Caco-2 (cell line): ENCODE measurements at regions not wholly inside any gene's neighbourhood (a gene's known extent, or its start where the extent isn't known, plus 50 kb on each side); places are given as distances from the start of the nearest gene placed in this dataset.

Experiments used
- BruUV-seq: library from RNA; stranded (reverse); fragments of 400-500 nt; replicated peaks from 2 replicates; lab custom pipeline; 2021; lab: Mats Ljungman, UMichigan
- CTCF ChIA-PET: fragments of 300-600 bp; sonication (Branson Sonifier 250); formaldehyde crosslinking; loops from one replicate; lab custom pipeline; 2022; ENCODE audit warnings: antibody characterized with exemption; lab: Charles Lee
- POLR2A ChIA-PET: fragments of 300-600 bp; sonication (Branson Sonifier 250); formaldehyde crosslinking; loops from one replicate; lab custom pipeline; 2022; ENCODE audit warnings: antibody characterized with exemption; lab: Charles Lee
- DNase-seq, 2 experiments: peaks; one replicate each; pipeline versions ENCODE4 v3.0.0 to v3.0.0-alpha.2; 2020 to 2022
- H3K27me3 ChIP-seq: replicated peaks from 2 replicates; pipeline ENCODE4 v1.6.0; 2011; ENCODE audit warnings: low read length; ENCODE audit not compliant: control insufficient read depth, insufficient read depth
- H3K36me3 ChIP-seq: 2 replicates; pipeline ENCODE4 v1.5.1; 2011; ENCODE audit warnings: low read length; ENCODE audit not compliant: control insufficient read depth, insufficient read depth
- H3K4me1 ChIP-seq: fragments of 250-450 bp; sonication (Bioruptor Pico); 2 replicates; pipeline ENCODE4 v1.5.1; 2020; ENCODE audit warnings: mild to moderate bottlenecking
- H3K4me3 ChIP-seq: 2 replicates; pipeline ENCODE4 v1.5.1; 2011; ENCODE audit warnings: low read depth, mild to moderate bottlenecking, control low read depth, low read length
- H3K9me3 ChIP-seq: fragments of 250-450 bp; sonication (Bioruptor Pico); 2 replicates; pipeline ENCODE4 v1.5.1; 2020; ENCODE audit warnings: mild to moderate bottlenecking, moderate library complexity
- H3K27ac Mint-ChIP-seq: one replicate; pipeline ENCODE4 v1.8.0; 2022; ENCODE audit warnings: mixed read lengths; ENCODE audit not compliant: unreplicated experiment
- H3K27me3 Mint-ChIP-seq: one replicate; pipeline ENCODE4 v1.8.0; 2022; ENCODE audit warnings: mixed read lengths; ENCODE audit not compliant: insufficient read depth, unreplicated experiment
- H3K36me3 Mint-ChIP-seq: one replicate; pipeline ENCODE4 v1.8.0; 2022; ENCODE audit warnings: mild to moderate bottlenecking, mixed read lengths; ENCODE audit not compliant: insufficient read depth, unreplicated experiment
- H3K4me1 Mint-ChIP-seq: one replicate; pipeline ENCODE4 v1.8.0; 2022; ENCODE audit warnings: low read depth, mixed read lengths; ENCODE audit not compliant: unreplicated experiment
- H3K4me3 Mint-ChIP-seq: one replicate; pipeline ENCODE4 v1.8.0; 2022; ENCODE audit warnings: mild to moderate bottlenecking, moderate library complexity, mixed read lengths; ENCODE audit not compliant: unreplicated experiment
- H3K9me3 Mint-ChIP-seq: one replicate; pipeline ENCODE4 v1.8.0; 2022; ENCODE audit warnings: mixed read lengths; ENCODE audit not compliant: unreplicated experiment
- CTCF ChIP-seq, 2 experiments: fragments of 200-600 bp in 1 of 2; IDR thresholded peaks; 1 replicate in 1 of 2; 2 replicates in 1 of 2; pipeline versions ENCODE4 v1.5.1 to v1.8.0; 2011 to 2022; ENCODE audit warnings: antibody characterized with exemption in 1 of 2, control low read depth in 1 of 2, inconsistent platforms in 1 of 2, low read depth in 1 of 2, low read length in 1 of 2, mild to moderate bottlenecking in 1 of 2, moderate library complexity in 1 of 2; ENCODE audit not compliant: insufficient read depth in 1 of 2, severe bottlenecking in 1 of 2, unreplicated experiment in 1 of 2
- intact Hi-C: fragments of 100-400 bp; cut with micrococcal nuclease; formaldehyde crosslinking; loops from one replicate; pipeline ENCODE4 v1.10.0; 2022; ENCODE audit not compliant: unreplicated experiment

DNA sequence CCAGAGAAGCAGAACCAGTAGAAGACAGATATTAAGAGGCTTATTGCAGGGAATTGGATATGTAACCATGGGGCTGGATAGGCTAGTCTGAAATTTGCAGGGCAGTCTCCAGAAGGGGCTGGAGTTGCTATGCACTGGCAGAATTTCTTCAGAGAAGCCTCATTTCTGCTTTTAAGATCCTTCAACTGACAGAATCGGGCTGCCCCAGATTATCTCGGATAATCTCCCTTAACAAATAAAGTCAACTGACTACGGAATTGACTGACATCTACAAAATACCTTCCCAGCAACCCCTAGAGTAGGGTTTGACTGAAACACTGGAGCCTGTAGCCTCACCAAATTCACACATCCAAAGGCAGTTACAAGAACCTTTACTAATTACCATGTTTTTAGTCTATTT, 136.4 kb downstream of the SOCS6 start:
- no peaks in the 10 kb centered on the region for H3K27me3 ChIP-seq
- POLR2A ChIA-PET: no interaction called here
- Mint-ChIP-seq H3K4me3 (no peak overlapping the region), H3K27me3 (no peaks in the 10 kb centered on the region), H3K9me3 (no peaks in the 10 kb centered on the region), H3K27ac (no peak overlapping the region), H3K4me1 (peaks cover 9% of the 10 kb centered on the region), H3K36me3 (no peaks in the 10 kb centered on the region)
- BruUV-seq: no TSS peak
- H3K36me3 ChIP-seq: no peaks in the 10 kb centered on the region
- no peak for TF ChIP-seq CTCF (IDR thresholded peaks at IDR 0.05; ENCODE audit: insufficient read depth in 1 of 2, low read depth in 1 of 2, low read length in 1 of 2, severe bottlenecking in 1 of 2, unreplicated experiment in 1 of 2)
- no peak overlapping the region for H3K4me3 ChIP-seq
- CTCF ChIA-PET: no interaction called here
- peaks cover 29% of the 10 kb centered on the region for H3K4me1 ChIP-seq
- DNase-seq: no peak
- H3K9me3 ChIP-seq: no peaks in the 10 kb centered on the region
- intact Hi-C loops: no loop called here

- no peak for TF ChIP-seq CTCF (IDR thresholded peaks at IDR 0.05; ENCODE audit: insufficient read depth in 1 of 2, low read depth in 1 of 2, low read length in 1 of 2, severe bottlenecking in 1 of 2, unreplicated experiment in 1 of 2)
- H3K4me1 Mint-ChIP-seq: peaks cover 21% of the 10 kb centered on the region
- Histone ChIP-seq H3K4me1 (peaks cover 27% of the 10 kb centered on the region), H3K27me3 (no peaks in the 10 kb centered on the region), H3K9me3 (no peaks in the 10 kb centered on the region), H3K4me3 (no peak overlapping the region), H3K36me3 (no peaks in the 10 kb centered on the region)
- ChIA-PET CTCF (no interaction called here), POLR2A (no interaction called here)
- no TSS peak for BruUV-seq
- no peaks in the 10 kb centered on the region for H3K36me3 Mint-ChIP-seq
- no peaks in the 10 kb centered on the region for H3K27me3 Mint-ChIP-seq
- no peak for DNase-seq
- intact Hi-C loops: no loop called here
- H3K27ac Mint-ChIP-seq: no peak overlapping the region
- H3K4me3 Mint-ChIP-seq: no peak overlapping the region
- no peaks in the 10 kb centered on the region for H3K9me3 Mint-ChIP-seq
Observed at GRCh38 chr18:70423988-70424387, 135.1 kb downstream of the SOCS6 start.

DNA sequence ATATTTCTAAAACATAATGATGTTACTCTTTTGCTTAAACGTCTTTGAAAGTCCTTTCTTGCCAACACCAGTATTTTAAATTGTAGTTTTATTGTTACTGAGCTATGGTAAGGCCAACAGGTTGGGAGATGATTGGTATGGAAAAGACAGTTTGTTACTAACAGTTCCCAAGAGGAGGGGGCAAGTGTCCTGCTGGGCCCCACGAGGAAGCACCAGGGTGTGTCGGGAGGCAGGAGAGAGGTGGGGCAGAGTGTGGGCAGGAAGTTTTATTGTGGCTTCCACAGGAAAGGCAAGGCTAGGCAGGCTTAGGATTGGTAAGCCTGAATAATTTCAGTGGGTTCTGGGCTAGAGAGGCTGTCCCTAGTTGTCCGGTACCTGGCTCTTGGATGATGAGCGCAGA, 134.3 kb downstream of the SOCS6 start:
- no peak for DNase-seq
- Histone ChIP-seq H3K4me1 (peaks cover 20% of the 10 kb centered on the region), H3K4me3 (no peak overlapping the region), H3K36me3 (no peaks in the 10 kb centered on the region), H3K27me3 (no peaks in the 10 kb centered on the region), H3K9me3 (no peaks in the 10 kb centered on the region)
- Mint-ChIP-seq H3K4me3 (no peak overlapping the region), H3K27me3 (no peaks in the 10 kb centered on the region), H3K36me3 (peaks cover 5% of the 10 kb centered on the region), H3K27ac (peak overlapping the region; percentile 15), H3K4me1 (peaks cover 28% of the 10 kb centered on the region), H3K9me3 (no peaks in the 10 kb centered on the region)
- ChIA-PET POLR2A (no interaction called here), CTCF (no interaction called here)
- intact Hi-C loops: no loop called here
- no TSS peak for BruUV-seq
- no peak for TF ChIP-seq CTCF (IDR thresholded peaks at IDR 0.05; ENCODE audit: insufficient read depth in 1 of 2, low read depth in 1 of 2, low read length in 1 of 2, severe bottlenecking in 1 of 2, unreplicated experiment in 1 of 2)
